ENCODE measurements at regions not wholly inside any gene's neighbourhood (a gene's known extent, or its start where the extent isn't known, plus 50 kb on each side); places are given as distances from the start of the nearest gene placed in this dataset.

DNA sequence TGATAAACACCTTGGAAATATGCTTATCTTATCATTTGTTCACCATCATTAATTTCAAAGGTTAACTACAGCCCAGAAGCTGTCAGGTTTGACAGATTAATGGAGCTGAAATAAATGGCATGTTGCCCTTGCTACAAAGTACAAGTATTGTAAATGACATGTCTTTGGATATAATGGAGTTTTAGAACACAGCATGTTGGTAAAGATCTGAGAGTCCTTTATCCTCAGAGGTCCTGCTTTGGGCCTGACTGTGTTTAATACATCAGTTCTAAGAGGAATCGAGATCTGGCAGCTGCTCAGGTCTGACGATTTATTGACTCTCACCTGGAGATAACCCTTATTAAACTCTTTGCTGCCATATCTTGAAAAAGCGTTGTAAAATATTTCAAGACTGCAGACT lies 222.7 kb upstream of the OPRM1 start:
- intact Hi-C loops (cut with DNase I): no loop called here
- Histone ChIP-seq H3K4me3 (no peak overlapping the region), H3K9me3 (no peaks in the 10 kb centered on the region), H3K27me3 (replicated peaks; ENCODE audit: insufficient read depth) (no peaks in the 10 kb centered on the region), H3K4me1 (replicated peaks) (no peaks in the 10 kb centered on the region), H3K36me3 (no peaks in the 10 kb centered on the region), H3K27ac (no peak overlapping the region)
- TF ChIP-seq, protein P1, sequence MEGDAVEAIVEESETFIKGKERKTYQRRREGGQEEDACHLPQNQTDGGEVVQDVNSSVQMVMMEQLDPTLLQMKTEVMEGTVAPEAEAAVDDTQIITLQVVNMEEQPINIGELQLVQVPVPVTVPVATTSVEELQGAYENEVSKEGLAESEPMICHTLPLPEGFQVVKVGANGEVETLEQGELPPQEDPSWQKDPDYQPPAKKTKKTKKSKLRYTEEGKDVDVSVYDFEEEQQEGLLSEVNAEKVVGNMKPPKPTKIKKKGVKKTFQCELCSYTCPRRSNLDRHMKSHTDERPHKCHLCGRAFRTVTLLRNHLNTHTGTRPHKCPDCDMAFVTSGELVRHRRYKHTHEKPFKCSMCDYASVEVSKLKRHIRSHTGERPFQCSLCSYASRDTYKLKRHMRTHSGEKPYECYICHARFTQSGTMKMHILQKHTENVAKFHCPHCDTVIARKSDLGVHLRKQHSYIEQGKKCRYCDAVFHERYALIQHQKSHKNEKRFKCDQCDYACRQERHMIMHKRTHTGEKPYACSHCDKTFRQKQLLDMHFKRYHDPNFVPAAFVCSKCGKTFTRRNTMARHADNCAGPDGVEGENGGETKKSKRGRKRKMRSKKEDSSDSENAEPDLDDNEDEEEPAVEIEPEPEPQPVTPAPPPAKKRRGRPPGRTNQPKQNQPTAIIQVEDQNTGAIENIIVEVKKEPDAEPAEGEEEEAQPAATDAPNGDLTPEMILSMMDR (IDR thresholded peaks at IDR 0.05): no peak
- TF ChIP-seq POLR2A (IDR thresholded peaks at IDR 0.05): no peak
- TF ChIP-seq POLR2AphosphoS5 (IDR thresholded peaks at IDR 0.05): no peak
- 18% methylated on average over 3 of the region's 3 CpGs for WGBS
- DNase-seq (ENCODE audit: low spot score): no peak

DNA sequence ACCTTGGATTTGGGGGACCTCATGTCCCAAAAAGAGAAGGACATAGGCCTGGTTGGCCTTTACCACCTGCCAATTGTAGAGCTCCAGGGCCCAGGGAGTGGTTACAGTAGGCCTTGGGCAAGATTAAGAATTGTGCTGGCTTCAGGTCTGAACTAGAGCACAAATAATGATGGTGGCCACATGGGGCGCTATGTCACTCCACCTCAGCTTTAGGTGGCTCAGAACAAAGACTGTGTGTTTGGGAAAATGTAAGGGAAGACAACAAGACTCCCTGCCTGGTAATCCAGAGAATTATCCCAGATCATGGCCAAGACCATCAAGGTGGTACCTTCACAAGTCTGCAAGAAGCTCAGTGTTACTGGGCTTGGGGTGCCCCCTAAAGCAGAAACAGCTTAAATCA lies 224.9 kb upstream of the OPRM1 start:
- no peak for DNase-seq (ENCODE audit: low spot score)
- no peaks in the 10 kb centered on the region for H3K9me3 ChIP-seq
- TF ChIP-seq POLR2A (IDR thresholded peaks at IDR 0.05) (no peak), POLR2AphosphoS5 (IDR thresholded peaks at IDR 0.05) (no peak)
- TF ChIP-seq, protein P1 (IDR thresholded peaks at IDR 0.05): no peak
- no peak overlapping the region for H3K4me3 ChIP-seq
- H3K36me3 ChIP-seq: no peaks in the 10 kb centered on the region
- H3K27me3 ChIP-seq (replicated peaks; ENCODE audit: insufficient read depth): no peaks in the 10 kb centered on the region
- H3K27ac ChIP-seq: no peak overlapping the region
- WGBS: 13% methylated on average over 1 of the region's 1 CpG
- intact Hi-C loops (cut with DNase I): no loop called here
- no peaks in the 10 kb centered on the region for H3K4me1 ChIP-seq (replicated peaks)

DNA sequence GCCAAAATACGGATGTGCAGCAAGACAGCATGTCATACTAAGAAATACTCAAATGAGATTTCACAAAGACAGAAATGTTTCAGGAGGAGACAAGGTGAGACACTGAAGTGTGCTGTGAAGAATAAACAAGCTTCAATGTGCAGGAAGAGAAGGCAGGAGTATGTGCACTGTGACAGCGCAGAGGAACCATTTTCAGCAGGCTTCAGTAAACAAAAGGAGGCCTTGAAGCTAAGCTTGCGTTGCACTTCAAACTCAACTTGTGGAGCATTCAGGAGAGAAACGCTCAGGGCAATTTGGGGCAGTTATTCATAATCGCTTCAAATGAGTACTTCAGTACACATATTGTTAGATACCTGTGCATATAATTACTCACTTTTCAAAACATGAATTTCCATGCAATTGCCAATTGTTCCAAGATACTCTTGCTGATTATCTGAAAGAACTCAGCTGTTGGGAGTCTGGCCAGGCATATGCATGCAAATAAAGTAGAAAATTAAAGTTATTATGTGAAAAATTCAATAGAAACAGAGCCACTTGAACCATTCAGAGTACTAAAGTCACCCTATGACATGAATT lies 234.2 kb upstream of the OPRM1 start:
- intact Hi-C loops (cut with DNase I): no loop called here
- H3K27ac ChIP-seq: no peak overlapping the region
- DNase-seq (ENCODE audit: low spot score): no peak
- no peak overlapping the region for H3K4me3 ChIP-seq
- 53% methylated on average over 5 of the region's 5 CpGs for WGBS
- H3K4me1 ChIP-seq (replicated peaks): no peaks in the 10 kb centered on the region
- H3K27me3 ChIP-seq (replicated peaks; ENCODE audit: insufficient read depth): no peaks in the 10 kb centered on the region
- TF ChIP-seq POLR2AphosphoS5 (IDR thresholded peaks at IDR 0.05): no peak
- no peak for TF ChIP-seq POLR2A (IDR thresholded peaks at IDR 0.05)
- TF ChIP-seq, protein P1 (IDR thresholded peaks at IDR 0.05): no peak
- no peaks in the 10 kb centered on the region for H3K9me3 ChIP-seq
- H3K36me3 ChIP-seq: no peaks in the 10 kb centered on the region

DNA sequence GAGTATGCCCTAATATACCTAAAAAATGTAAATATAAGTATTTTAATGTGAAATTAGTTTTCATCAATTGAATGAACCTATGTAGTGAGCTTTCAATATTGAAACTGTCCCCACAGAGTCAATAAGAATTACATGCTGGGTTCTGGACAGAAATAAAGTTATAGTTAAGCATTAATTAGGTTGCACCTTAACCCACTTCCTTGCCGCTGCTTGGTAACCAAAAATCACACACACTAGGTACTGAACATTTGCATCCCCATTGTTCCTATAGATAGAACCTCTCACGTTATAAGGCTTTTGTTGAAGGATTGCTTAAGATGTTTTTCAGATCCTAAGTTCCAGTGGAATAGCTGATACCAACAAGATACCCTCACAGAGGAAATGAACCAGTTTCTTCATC lies 237.1 kb upstream of the OPRM1 start:
- DNase-seq (ENCODE audit: low spot score): no peak
- TF ChIP-seq POLR2A (IDR thresholded peaks at IDR 0.05) (no peak), POLR2AphosphoS5 (IDR thresholded peaks at IDR 0.05) (no peak)
- TF ChIP-seq, protein P1 (IDR thresholded peaks at IDR 0.05): no peak
- Histone ChIP-seq H3K36me3 (no peaks in the 10 kb centered on the region), H3K27ac (no peak overlapping the region), H3K4me3 (no peak overlapping the region), H3K9me3 (no peaks in the 10 kb centered on the region), H3K27me3 (replicated peaks; ENCODE audit: insufficient read depth) (no peaks in the 10 kb centered on the region), H3K4me1 (replicated peaks) (no peaks in the 10 kb centered on the region)
- intact Hi-C loops (cut with DNase I): no loop called here
- WGBS: 48% methylated on average over 2 of the region's 2 CpGs

DNA sequence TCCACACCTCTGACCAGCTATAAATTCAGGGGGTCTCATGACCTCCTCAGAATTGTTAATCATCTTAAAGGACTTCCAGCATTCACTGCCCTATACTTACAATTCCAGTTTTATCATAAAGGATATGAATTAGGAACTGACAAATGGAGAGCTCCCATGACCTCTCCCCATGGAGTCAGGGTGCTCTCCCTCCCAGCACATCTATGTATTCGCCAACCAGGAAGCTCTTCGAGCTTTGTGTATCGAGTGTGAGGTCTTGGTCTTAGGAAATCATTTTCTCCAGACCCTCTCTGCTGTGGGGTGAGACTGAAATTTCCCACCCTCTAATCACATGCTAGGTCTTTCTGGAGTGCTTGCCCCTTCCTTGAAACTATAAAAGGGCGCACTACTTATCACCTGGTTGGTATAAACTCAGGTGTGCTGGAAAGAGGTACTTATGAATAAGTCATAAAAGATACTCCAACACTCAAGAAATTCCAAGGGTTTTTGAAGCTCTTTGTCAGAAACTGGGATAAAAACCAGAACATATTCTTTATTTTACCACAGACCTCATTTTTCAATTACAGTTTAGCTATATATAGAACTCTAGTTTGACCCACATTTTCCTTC lies 238.4 kb upstream of the OPRM1 start:
- Histone ChIP-seq H3K4me1 (replicated peaks) (no peaks in the 10 kb centered on the region), H3K36me3 (no peaks in the 10 kb centered on the region), H3K9me3 (no peaks in the 10 kb centered on the region), H3K27me3 (replicated peaks; ENCODE audit: insufficient read depth) (no peaks in the 10 kb centered on the region), H3K27ac (no peak overlapping the region), H3K4me3 (no peak overlapping the region)
- no peak for DNase-seq (ENCODE audit: low spot score)
- WGBS: 90% methylated on average over 4 of the region's 4 CpGs
- intact Hi-C loops (cut with DNase I): no loop called here
- TF ChIP-seq POLR2AphosphoS5 (IDR thresholded peaks at IDR 0.05) (no peak), POLR2A (IDR thresholded peaks at IDR 0.05) (no peak)
- TF ChIP-seq, protein P1 (IDR thresholded peaks at IDR 0.05): no peak

All from prostate gland (tissue), 2 donors.